Stimulated activated effector memory CD8-positive, alpha-beta T cell treated with anti-CD3 and anti-CD28 coated beads, Interleukin-12 subunit alpha, Interleukin-12 subunit beta, amount 100 ng/mL, for 72 hours (primary cell): ENCODE measurements at regions not wholly inside any gene's neighbourhood (a gene's known extent, or its start where the extent isn't known, plus 50 kb on each side); places are given as distances from the start of the nearest gene placed in this dataset.
"Not testable (repeated sequence)": the region's sequence is repeated elsewhere in the genome, so short reads cannot be mapped to it uniquely, and the experiment has no call there.

Experiments used
- ATAC-seq: fragments of 150-1000 bp; cut with Tn5 transposase; 2 replicates; pipeline ENCODE4 v1.10.0; 2021
- DNase-seq, 2 donors: peaks; one replicate each; pipeline ENCODE4 v3.0.0; 2021 to 2022; ENCODE audit warnings: low spot score in 2 of 2
- H3K27ac Mint-ChIP-seq: one replicate; pipeline ENCODE4 v1.8.0; 2022; ENCODE audit warnings: mild to moderate bottlenecking, mixed read lengths
- H3K36me3 Mint-ChIP-seq: one replicate; pipeline ENCODE4 v1.8.0; 2022; ENCODE audit warnings: mild to moderate bottlenecking, mixed read lengths
- H3K4me1 Mint-ChIP-seq: one replicate; pipeline ENCODE4 v1.8.0; 2022; ENCODE audit warnings: mixed read lengths
- H3K4me3 Mint-ChIP-seq: one replicate; pipeline ENCODE4 v1.8.0; 2022; ENCODE audit warnings: mild to moderate bottlenecking, mixed read lengths
- H3K9me3 Mint-ChIP-seq: one replicate; pipeline ENCODE4 v1.8.0; 2022; ENCODE audit warnings: mixed read lengths

GRCh38 chr14:35952584-35952983 is 126.4 kb downstream of the BRMS1L start:
- no peaks in the 10 kb centered on the region for H3K9me3 Mint-ChIP-seq
- DNase-seq (no peak), ATAC-seq (no peak)
- no peak overlapping the region for H3K27ac Mint-ChIP-seq
- H3K4me3 Mint-ChIP-seq: no peak overlapping the region
- H3K4me1 Mint-ChIP-seq: no peaks in the 10 kb centered on the region
- no peaks in the 10 kb centered on the region for H3K36me3 Mint-ChIP-seq

GRCh38 chr14:35949920-35950513 is 123.9 kb downstream of the BRMS1L start:
- Mint-ChIP-seq H3K9me3 (no peaks in the 10 kb centered on the region), H3K4me3 (no peak overlapping the region), H3K36me3 (no peaks in the 10 kb centered on the region), H3K4me1 (no peaks in the 10 kb centered on the region), H3K27ac (no peak overlapping the region)
- ATAC-seq (no peak), DNase-seq (no peak)

- H3K4me3 Mint-ChIP-seq, H3K27ac Mint-ChIP-seq, DNase-seq, H3K9me3 Mint-ChIP-seq, H3K4me1 Mint-ChIP-seq, ATAC-seq, H3K36me3 Mint-ChIP-seq: not testable (repeated sequence)
Measured at GRCh38 chr14:35947983-35948382, 121.8 kb downstream of the BRMS1L start.

GRCh38 chr14:35944847-35945246 is 118.7 kb downstream of the BRMS1L start:
- Mint-ChIP-seq H3K36me3 (no peaks in the 10 kb centered on the region), H3K27ac (no peak overlapping the region), H3K9me3 (no peaks in the 10 kb centered on the region), H3K4me1 (no peaks in the 10 kb centered on the region), H3K4me3 (no peak overlapping the region)
- DNase-seq: no peak
- ATAC-seq: no peak

GRCh38 chr14:35940291-35940690 is 114.2 kb downstream of the BRMS1L start:
- Mint-ChIP-seq H3K4me3 (no peak overlapping the region), H3K27ac (no peak overlapping the region), H3K9me3 (no peaks in the 10 kb centered on the region), H3K4me1 (no peaks in the 10 kb centered on the region), H3K36me3 (no peaks in the 10 kb centered on the region)
- no peak for ATAC-seq
- DNase-seq: no peak

GRCh38 chr14:35938770-35939169 is 112.6 kb downstream of the BRMS1L start:
- DNase-seq (no peak), ATAC-seq (no peak)
- H3K36me3 Mint-ChIP-seq: no peaks in the 10 kb centered on the region
- H3K9me3 Mint-ChIP-seq: no peaks in the 10 kb centered on the region
- no peak overlapping the region for H3K27ac Mint-ChIP-seq
- no peak overlapping the region for H3K4me3 Mint-ChIP-seq
- no peaks in the 10 kb centered on the region for H3K4me1 Mint-ChIP-seq

- Mint-ChIP-seq H3K9me3 (no peaks in the 10 kb centered on the region), H3K36me3 (no peaks in the 10 kb centered on the region), H3K27ac (no peak overlapping the region), H3K4me1 (peaks cover 10% of the 10 kb centered on the region), H3K4me3 (no peak overlapping the region)
- ATAC-seq: peak; percentile 74
- DNase-seq: no peak
Measured at GRCh38 chr14:35934499-35934898, 108.4 kb downstream of the BRMS1L start.

- DNase-seq (no peak), ATAC-seq (peak; percentile 80)
- Mint-ChIP-seq H3K4me3 (peak overlapping the region; percentile 55), H3K36me3 (no peaks in the 10 kb centered on the region), H3K27ac (no peak overlapping the region), H3K4me1 (peaks cover 10% of the 10 kb centered on the region), H3K9me3 (no peaks in the 10 kb centered on the region)
Measured at GRCh38 chr14:35932659-35933159, 106.6 kb downstream of the BRMS1L start.

- ATAC-seq: no peak
- no peaks in the 10 kb centered on the region for H3K9me3 Mint-ChIP-seq
- no peak overlapping the region for H3K27ac Mint-ChIP-seq
- H3K36me3 Mint-ChIP-seq: no peaks in the 10 kb centered on the region
- peak overlapping the region; percentile 55 for H3K4me3 Mint-ChIP-seq
- peaks cover 10% of the 10 kb centered on the region for H3K4me1 Mint-ChIP-seq
- no peak for DNase-seq
Measured at GRCh38 chr14:35932136-35932535, 106.0 kb downstream of the BRMS1L start.

- Mint-ChIP-seq H3K36me3 (no peaks in the 10 kb centered on the region), H3K4me3 (no peak overlapping the region), H3K9me3 (no peaks in the 10 kb centered on the region), H3K4me1 (peaks cover 10% of the 10 kb centered on the region), H3K27ac (no peak overlapping the region)
- ATAC-seq (no peak), DNase-seq (no peak)
Measured at GRCh38 chr14:35931346-35931745, 105.2 kb downstream of the BRMS1L start.

- no peak overlapping the region for H3K27ac Mint-ChIP-seq
- H3K9me3 Mint-ChIP-seq: no peaks in the 10 kb centered on the region
- H3K4me3 Mint-ChIP-seq: no peak overlapping the region
- H3K36me3 Mint-ChIP-seq: no peaks in the 10 kb centered on the region
- ATAC-seq (no peak), DNase-seq (no peak)
- peaks cover 10% of the 10 kb centered on the region for H3K4me1 Mint-ChIP-seq
Measured at GRCh38 chr14:35929186-35929585, 103.0 kb downstream of the BRMS1L start.

GRCh38 chr14:35927727-35928126 is 101.6 kb downstream of the BRMS1L start:
- H3K4me1 Mint-ChIP-seq: peaks cover 5% of the 10 kb centered on the region
- DNase-seq (no peak), ATAC-seq (no peak)
- no peaks in the 10 kb centered on the region for H3K9me3 Mint-ChIP-seq
- H3K4me3 Mint-ChIP-seq: no peak overlapping the region
- H3K27ac Mint-ChIP-seq: no peak overlapping the region
- no peaks in the 10 kb centered on the region for H3K36me3 Mint-ChIP-seq

GRCh38 chr14:35925319-35925718 is 99.2 kb downstream of the BRMS1L start:
- DNase-seq (no peak), ATAC-seq (no peak)
- Mint-ChIP-seq H3K4me3 (no peak overlapping the region), H3K27ac (no peak overlapping the region), H3K36me3 (no peaks in the 10 kb centered on the region), H3K4me1 (no peaks in the 10 kb centered on the region), H3K9me3 (no peaks in the 10 kb centered on the region)

GRCh38 chr14:35922590-35922989 is 96.5 kb downstream of the BRMS1L start:
- H3K27ac Mint-ChIP-seq, H3K4me1 Mint-ChIP-seq, DNase-seq, H3K4me3 Mint-ChIP-seq, ATAC-seq, H3K36me3 Mint-ChIP-seq, H3K9me3 Mint-ChIP-seq: not testable (repeated sequence)

- Mint-ChIP-seq H3K4me1 (no peaks in the 10 kb centered on the region), H3K27ac (no peak overlapping the region), H3K36me3 (no peaks in the 10 kb centered on the region), H3K4me3 (no peak overlapping the region), H3K9me3 (no peaks in the 10 kb centered on the region)
- ATAC-seq (no peak), DNase-seq (no peak)
Measured at GRCh38 chr14:35921745-35922144, 95.6 kb downstream of the BRMS1L start.
